HepG2 (cell line): ENCODE measurements at regions not wholly inside any gene's neighbourhood (a gene's known extent, or its start where the extent isn't known, plus 50 kb on each side); places are given as distances from the start of the nearest gene placed in this dataset.
A peak's percentile ranks its signal among the peaks of the same experiment; 100 is the strongest.

ENCODE experiments used
- BHLHE40 ChIP-seq: IDR thresholded peaks from 2 replicates; pipeline ENCODE4 v1.6.1; 2011; ENCODE audit warnings: low read length, improper control_type of control experiment
- GABPA ChIP-seq, 2 experiments: IDR thresholded peaks; 2 replicates each; pipeline ENCODE4 v1.6.1; 2011 to 2016; ENCODE audit warnings: low read depth in 2 of 2, low read length in 1 of 2, missing biosample characterization in 1 of 2, missing genetic modification characterization in 1 of 2
- HNF4A ChIP-seq: sonication (generic); formaldehyde crosslinking; IDR thresholded peaks from 2 replicates; pipeline ENCODE4 v1.4.0; 2020; ENCODE audit warnings: missing genetic modification reagents
- ZNF335 ChIP-seq: sonication (generic); formaldehyde crosslinking; IDR thresholded peaks from 2 replicates; pipeline ENCODE4 v1.4.0; 2020; ENCODE audit warnings: missing genetic modification reagents
- TF ChIP-seq, protein P1 (sequence below): sonication (generic); formaldehyde crosslinking; IDR thresholded peaks from one replicate; pipeline ENCODE4 v1.5.1; 2020; ENCODE audit warnings: mild to moderate bottlenecking, missing genetic modification reagents; ENCODE audit errors: not compliant biosample characterization

DNA sequence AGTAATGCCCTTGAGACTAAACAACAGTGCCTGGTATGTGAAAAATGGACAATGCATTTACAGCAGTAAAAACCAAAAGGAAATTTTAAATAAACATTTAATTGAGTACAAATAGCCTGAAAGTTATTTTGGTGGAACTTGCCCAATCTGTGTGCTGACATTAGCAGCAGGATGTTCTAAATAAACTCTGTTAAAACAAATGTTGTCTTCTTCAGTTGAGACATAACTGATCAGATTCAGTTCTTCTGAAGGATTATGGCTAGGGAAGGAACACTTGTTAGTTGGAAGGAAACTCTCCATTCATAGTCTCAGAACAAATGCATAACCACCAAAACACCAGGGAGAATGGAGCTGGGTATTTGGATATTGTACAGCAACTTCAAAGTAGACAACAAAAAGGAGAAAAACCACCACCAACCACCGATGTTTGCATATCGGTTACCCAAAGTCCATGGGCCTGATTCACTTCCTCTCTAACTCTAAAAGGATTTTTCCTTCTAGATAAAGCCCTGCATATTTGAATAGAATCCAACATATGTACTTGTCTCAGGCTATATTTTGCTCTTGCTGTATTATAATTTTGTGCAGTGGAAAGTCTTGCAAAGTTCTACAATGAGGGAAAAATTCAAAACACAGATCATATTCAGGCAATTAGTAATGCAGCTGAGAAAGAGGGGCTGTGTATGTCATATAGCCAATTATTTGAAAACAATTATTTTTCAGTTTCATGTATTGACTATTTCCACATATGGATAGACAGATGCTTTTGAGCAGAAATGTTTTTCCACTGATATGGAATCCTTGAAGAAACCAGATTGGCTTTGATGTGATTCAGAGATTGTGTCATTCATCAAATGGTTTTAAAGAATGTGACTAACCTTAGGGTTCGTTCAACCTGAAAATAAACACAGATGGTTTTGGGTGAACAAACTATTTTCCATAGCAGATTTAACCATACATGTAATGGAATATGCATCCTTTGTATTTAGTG lies 152.2 kb upstream of the BMP4 start (continued):
- TF ChIP-seq, protein P1, sequence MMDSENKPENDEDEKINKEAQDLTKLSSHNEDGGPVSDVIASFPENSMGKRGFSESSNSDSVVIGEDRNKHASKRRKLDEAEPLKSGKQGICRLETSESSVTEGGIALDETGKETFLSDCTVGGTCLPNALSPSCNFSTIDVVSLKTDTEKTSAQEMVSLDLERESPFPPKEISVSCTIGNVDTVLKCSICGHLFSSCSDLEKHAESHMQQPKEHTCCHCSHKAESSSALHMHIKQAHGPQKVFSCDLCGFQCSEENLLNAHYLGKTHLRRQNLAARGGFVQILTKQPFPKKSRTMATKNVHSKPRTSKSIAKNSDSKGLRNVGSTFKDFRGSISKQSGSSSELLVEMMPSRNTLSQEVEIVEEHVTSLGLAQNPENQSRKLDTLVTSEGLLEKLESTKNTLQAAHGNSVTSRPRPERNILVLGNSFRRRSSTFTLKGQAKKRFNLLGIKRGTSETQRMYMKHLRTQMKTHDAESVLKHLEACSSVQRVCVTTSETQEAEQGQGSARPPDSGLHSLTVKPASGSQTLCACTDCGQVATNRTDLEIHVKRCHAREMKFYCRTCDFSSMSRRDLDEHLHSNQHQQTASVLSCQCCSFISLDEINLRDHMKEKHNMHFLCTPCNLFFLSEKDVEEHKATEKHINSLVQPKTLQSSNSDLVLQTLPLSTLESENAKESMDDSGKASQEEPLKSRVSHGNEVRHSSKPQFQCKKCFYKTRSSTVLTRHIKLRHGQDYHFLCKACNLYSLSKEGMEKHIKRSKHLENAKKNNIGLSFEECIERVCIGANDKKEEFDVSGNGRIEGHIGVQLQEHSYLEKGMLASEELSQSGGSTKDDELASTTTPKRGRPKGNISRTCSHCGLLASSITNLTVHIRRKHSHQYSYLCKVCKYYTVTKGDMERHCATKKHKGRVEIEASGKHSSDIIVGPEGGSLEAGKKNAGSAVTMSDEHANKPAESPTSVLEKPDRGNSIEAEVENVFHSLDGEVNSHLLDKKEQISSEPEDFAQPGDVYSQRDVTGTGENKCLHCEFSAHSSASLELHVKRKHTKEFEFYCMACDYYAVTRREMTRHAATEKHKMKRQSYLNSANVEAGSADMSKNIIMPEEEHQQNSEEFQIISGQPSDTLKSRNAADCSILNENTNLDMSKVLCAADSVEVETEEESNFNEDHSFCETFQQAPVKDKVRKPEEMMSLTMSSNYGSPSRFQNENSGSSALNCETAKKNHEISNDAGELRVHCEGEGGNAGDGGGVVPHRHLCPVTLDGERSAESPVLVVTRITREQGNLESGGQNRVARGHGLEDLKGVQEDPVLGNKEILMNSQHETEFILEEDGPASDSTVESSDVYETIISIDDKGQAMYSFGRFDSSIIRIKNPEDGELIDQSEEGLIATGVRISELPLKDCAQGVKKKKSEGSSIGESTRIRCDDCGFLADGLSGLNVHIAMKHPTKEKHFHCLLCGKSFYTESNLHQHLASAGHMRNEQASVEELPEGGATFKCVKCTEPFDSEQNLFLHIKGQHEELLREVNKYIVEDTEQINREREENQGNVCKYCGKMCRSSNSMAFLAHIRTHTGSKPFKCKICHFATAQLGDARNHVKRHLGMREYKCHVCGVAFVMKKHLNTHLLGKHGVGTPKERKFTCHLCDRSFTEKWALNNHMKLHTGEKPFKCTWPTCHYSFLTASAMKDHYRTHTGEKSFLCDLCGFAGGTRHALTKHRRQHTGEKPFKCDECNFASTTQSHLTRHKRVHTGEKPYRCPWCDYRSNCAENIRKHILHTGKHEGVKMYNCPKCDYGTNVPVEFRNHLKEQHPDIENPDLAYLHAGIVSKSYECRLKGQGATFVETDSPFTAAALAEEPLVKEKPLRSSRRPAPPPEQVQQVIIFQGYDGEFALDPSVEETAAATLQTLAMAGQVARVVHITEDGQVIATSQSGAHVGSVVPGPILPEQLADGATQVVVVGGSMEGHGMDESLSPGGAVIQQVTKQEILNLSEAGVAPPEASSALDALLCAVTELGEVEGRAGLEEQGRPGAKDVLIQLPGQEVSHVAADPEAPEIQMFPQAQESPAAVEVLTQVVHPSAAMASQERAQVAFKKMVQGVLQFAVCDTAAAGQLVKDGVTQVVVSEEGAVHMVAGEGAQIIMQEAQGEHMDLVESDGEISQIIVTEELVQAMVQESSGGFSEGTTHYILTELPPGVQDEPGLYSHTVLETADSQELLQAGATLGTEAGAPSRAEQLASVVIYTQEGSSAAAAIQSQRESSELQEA (CRISPR knock-in tag), result no peak
- TF ChIP-seq GABPA (IDR thresholded peaks at IDR 0.05; ENCODE audit: low read depth, low read length) (no peak), GABPA (CRISPR knock-in tag; IDR thresholded peaks at IDR 0.05; ENCODE audit: low read depth) (peak; percentile 58; the same call in 1 of the 2 replicates), BHLHE40 (no peak), ZNF335 (CRISPR knock-in tag) (no peak; the same call in 1 of the 2 replicates), HNF4A (CRISPR knock-in tag) (peak; percentile 82)
